Cardiac fibroblast (primary cell): ENCODE measurements at regions not wholly inside any gene's neighbourhood (a gene's known extent, or its start where the extent isn't known, plus 50 kb on each side); places are given as distances from the start of the nearest gene placed in this dataset.
"Not testable (repeated sequence)": the region's sequence is repeated elsewhere in the genome, so short reads cannot be mapped to it uniquely, and the experiment has no call there.

Experiments used
- DNase-seq, 2 donors: peaks; one replicate each; pipeline versions ENCODE4 v3.0.0 to v3.0.0-alpha.2; 2010; ENCODE audit warnings: low read depth in 2 of 2
- H3K4me3 ChIP-seq, 2 donors: replicated peaks in 1 of 2; 1 replicate in 1 of 2; 2 replicates in 1 of 2; pipeline ENCODE4 v1.5.1; 2011; ENCODE audit warnings: low read depth in 2 of 2, low read length in 2 of 2, mild to moderate bottlenecking in 2 of 2, moderate library complexity in 1 of 2
- TF ChIP-seq, protein P1 (sequence below): IDR thresholded peaks from one replicate; pipeline ENCODE4 v1.5.1; 2011; ENCODE audit warnings: low read depth, mild to moderate bottlenecking, low read length, inconsistent platforms

GRCh38 chr1:234827656-234828055, 217.7 kb upstream of the IRF2BP2 start:
- no peak for DNase-seq
- H3K4me3 ChIP-seq: no peak overlapping the region
- TF ChIP-seq, protein P1, sequence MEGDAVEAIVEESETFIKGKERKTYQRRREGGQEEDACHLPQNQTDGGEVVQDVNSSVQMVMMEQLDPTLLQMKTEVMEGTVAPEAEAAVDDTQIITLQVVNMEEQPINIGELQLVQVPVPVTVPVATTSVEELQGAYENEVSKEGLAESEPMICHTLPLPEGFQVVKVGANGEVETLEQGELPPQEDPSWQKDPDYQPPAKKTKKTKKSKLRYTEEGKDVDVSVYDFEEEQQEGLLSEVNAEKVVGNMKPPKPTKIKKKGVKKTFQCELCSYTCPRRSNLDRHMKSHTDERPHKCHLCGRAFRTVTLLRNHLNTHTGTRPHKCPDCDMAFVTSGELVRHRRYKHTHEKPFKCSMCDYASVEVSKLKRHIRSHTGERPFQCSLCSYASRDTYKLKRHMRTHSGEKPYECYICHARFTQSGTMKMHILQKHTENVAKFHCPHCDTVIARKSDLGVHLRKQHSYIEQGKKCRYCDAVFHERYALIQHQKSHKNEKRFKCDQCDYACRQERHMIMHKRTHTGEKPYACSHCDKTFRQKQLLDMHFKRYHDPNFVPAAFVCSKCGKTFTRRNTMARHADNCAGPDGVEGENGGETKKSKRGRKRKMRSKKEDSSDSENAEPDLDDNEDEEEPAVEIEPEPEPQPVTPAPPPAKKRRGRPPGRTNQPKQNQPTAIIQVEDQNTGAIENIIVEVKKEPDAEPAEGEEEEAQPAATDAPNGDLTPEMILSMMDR: no peak

- no peak overlapping the region for H3K4me3 ChIP-seq
- DNase-seq: no peak
- TF ChIP-seq, protein P1: no peak
Measured at GRCh38 chr1:234827181-234827580, 217.2 kb upstream of the IRF2BP2 start.

- TF ChIP-seq, protein P1: no peak
- no peak for DNase-seq
- H3K4me3 ChIP-seq: no peak overlapping the region
Measured at GRCh38 chr1:234826352-234826751, 216.4 kb upstream of the IRF2BP2 start.

DNA sequence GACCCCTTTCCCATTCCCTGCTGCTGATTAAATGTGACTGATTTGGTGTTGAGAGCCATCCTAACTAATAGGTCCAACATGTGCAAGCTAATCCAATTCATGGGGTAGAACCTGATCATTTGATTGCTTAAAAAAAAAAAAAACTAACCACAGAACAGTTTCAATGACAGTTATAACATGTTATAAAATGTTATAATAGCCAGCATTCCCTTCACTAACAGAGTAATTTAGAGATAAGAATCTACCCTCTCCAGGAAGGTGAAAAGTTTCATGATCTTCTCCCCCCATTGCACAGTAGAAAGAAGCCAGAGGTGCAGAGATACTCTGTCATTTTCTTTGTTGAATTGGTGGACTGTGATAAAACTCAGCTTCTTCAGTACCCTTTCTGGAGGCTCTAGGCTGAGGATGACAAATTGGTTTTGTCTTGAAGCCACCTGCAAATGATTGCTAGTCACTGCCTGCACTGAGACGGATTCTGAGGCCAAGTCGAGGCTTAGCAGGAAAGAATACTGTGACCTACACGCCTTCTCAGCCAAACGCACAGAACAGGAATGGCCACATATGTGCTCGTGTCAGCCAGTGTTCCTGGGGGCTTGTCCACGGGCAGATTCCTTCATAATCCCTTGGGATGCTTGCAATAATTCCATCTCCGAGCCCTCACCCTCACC, 215.7 kb upstream of the IRF2BP2 start:
- TF ChIP-seq, protein P1: no peak
- no peak overlapping the region for H3K4me3 ChIP-seq
- no peak for DNase-seq

- DNase-seq, H3K4me3 ChIP-seq: not testable (repeated sequence)
Measured at GRCh38 chr1:234824836-234825235, 214.9 kb upstream of the IRF2BP2 start.

- no peak for DNase-seq
- H3K4me3 ChIP-seq: no peak overlapping the region
- TF ChIP-seq, protein P1: no peak
Measured at GRCh38 chr1:234823191-234824176, 213.5 kb upstream of the IRF2BP2 start.

GRCh38 chr1:234821840-234822239, 211.9 kb upstream of the IRF2BP2 start:
- no peak for DNase-seq
- TF ChIP-seq, protein P1: no peak
- no peak overlapping the region for H3K4me3 ChIP-seq
